Stimulated activated CD8-positive, alpha-beta memory T cell treated with anti-CD3 and anti-CD28 coated beads, Interleukin-4, amount 100 ng/mL, for 48 hours (primary cell): ENCODE measurements at regions not wholly inside any gene's neighbourhood (a gene's known extent, or its start where the extent isn't known, plus 50 kb on each side); places are given as distances from the start of the nearest gene placed in this dataset.

Experiments
- DNase-seq: peaks from one replicate; pipeline ENCODE4 v3.0.0-alpha.2; 2020

DNA sequence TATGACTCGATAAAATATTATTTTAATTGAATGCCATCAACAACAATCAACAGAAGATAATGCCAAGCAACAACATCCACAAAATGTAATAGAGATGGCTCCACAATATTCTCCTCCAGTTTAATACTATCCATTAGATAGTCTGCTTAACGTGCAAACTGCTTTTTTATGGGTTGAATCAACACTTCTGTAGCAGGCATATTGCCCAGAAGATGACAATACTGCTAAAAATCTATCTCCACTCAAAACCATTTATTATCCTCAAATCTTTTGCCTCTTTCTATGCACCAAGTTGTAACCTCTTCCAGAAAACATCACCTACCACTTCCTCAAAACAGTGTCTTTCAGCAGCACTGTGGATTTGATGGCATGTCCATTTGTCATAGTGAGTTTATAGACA, 295.7 kb upstream of the LMCD1 start:
- DNase-seq = no peak

GRCh38 chr3:8206971-8207617, 294.5 kb upstream of the LMCD1 start:
- DNase-seq = no peak

DNA sequence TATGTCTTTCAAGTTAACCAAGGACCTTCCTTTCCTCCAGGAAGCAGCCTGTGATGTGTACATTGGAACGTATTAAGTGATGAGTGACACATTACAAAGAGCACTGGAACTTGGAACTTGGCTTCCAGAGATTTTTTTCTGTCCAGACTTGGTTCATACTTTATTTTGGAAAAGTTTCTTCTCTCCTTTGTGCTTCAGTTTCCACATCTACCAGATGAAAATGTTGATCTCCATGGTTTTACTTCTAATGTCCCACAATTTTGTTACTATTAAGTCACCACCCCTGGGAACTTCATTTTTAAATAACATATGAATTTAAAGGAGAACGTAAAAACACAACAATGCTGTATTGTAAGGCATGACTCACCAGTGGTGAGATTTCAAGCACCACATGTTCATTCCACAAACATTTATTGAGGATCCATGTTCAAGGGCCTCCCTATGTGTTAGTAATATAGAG, 290.7 kb upstream of the LMCD1 start:
- no peak for DNase-seq

DNA sequence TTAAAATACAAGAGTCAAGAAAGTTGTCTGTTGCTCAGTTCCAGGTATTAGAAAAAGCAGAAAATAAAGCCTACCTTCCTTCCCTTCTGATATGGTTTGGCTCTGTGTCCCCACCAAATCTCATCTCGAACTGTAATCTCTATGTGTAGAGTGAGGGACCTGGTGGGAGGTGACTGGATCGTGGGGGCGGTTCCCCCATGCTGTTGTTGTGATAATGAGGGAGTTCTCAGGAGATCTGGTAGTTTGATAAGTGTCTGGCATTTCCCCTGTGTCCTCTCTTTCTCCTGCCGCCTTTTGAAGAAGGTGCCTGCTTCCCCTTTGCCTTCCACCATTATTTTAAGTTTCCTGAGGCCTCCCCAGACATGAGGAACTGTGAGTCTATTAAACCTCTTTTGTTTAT, 288.8 kb upstream of the LMCD1 start:
- no peak for DNase-seq

- DNase-seq = no peak
Observed at GRCh38 chr3:8213286-8213685, 288.3 kb upstream of the LMCD1 start.

- DNase-seq = no peak
Observed at GRCh38 chr3:8215821-8216220, 285.8 kb upstream of the LMCD1 start.

GRCh38 chr3:8218353-8218940, 283.2 kb upstream of the LMCD1 start:
- DNase-seq = no peak

DNA sequence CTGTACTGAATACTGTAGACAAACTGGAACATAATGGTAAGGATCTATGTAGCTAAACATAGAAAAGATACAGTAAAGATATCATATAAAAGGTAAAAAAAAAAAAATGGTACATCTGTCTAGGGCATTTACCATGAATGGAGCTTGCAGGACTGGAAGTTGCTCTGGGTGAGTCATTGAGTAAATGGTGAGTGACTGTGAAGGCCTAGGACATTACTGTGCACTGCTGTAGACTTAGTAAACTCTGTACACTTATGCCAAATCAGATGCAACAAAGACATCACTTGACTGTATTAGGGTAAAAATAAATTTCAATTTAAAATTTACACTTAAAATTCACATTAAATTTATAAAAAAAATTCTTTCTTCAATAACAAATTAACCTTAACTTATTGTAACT, 281.3 kb upstream of the LMCD1 start:
- DNase-seq = no peak

GRCh38 chr3:8223766-8224165, 277.9 kb upstream of the LMCD1 start:
- no peak for DNase-seq

- no peak for DNase-seq
Observed at GRCh38 chr3:8224941-8225340, 276.7 kb upstream of the LMCD1 start.

- no peak for DNase-seq
Observed at GRCh38 chr3:8233938-8234337, 267.7 kb upstream of the LMCD1 start.

- DNase-seq = no peak
Observed at GRCh38 chr3:8236264-8236663, 265.4 kb upstream of the LMCD1 start.

DNA sequence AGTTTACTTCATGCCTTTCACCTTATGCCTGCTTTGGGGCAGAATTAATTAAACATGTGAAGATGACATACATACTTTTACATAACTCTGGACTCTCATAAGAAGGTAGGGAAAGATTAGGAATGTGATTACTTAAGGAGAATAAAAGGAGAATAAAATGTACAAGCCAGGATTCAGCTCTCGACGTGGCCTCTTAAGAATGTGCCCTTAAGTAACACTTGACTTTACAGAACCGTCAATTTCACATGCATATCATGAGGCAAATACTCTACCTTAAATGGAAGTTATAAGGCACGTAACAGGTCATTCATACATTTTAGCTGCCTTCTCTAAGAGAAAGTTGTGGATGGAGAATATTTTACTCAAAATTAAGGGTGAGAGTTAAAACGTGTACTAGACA, 263.7 kb upstream of the LMCD1 start:
- no peak for DNase-seq

DNA sequence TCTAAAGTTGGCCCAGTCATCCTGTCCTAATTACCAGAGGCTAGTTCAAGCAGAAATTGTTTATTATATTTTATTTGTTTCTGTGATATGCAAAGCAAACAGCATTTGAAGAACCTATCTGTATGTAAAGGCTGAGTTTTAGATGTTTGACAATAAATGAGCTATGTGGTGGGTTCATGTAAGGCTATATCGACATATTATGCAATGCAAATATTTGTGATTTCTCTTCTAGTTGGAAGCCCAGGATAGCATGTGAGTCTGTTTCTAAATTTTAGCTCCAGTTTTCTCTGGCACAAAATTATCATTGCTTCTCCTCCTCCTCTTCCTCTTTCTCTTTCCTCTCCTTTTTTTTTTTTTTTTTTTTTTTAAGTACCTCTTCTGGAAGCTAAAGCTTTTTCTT, 263.2 kb upstream of the LMCD1 start:
- DNase-seq = no peak

- no peak for DNase-seq
Observed at GRCh38 chr3:8239095-8239494, 262.5 kb upstream of the LMCD1 start.

DNA sequence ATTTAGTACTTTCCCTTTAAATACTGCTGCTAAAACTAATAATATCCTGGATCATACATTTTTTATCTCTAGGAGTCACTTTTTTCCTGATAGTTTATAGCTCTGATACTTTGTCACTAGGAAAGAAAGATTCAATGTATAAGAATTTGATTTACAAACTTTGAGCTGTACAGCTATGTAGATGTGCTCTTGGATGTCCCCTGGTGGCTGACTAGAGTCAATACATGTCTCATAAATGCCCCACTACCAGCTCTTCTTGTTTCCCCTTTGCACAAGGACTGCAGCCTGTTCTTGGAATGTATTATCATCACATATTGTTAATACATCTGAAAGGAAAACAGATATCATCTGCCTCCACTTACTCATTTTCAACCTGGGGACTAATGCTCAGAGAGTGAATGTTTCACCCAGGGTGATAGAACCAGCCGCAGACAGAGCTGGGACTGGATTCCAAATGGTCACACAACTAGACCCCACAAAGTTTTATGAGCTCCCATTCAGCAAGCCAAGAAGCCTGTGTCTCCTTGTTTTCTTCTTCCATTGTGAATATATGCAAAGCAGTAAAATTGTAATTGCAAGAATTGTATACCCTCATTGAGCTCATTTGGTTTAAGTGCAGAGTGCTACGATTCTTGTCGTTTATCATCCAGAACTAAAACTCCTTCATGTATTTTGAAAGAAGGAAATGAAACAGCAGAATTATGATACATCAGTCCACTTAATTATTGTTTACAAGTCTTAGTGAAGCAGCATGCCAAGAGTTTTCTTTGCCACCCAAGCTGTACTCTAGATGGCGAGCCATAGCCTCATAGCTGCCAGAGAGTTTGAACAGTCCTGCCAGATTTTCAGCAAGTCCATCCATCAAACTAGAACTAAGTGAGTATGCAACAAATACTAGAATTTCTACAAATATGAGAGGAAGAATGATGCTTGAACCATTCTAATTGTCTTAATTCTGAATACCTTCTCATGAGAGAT, 261.6 kb upstream of the LMCD1 start:
- DNase-seq = peak; percentile 48

DNA sequence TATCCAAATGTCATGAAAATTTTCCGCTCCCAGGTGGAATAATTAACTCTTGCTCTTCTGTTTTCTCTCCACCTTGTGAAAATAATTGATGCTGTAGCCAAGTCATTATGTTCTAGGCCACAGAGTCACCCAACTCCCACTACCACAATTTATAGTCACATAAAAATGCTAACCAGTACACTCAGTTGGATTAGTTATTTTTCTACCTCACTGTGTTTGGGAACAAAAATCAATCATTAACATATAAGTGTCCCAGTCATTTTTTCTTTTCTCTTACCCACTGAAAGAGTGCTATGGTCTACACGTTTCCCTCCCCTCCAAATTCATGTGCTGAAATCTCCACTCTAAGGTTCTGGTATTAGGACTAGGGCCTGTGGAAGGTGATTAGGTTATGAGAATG, 255.6 kb upstream of the LMCD1 start:
- DNase-seq = no peak

GRCh38 chr3:8253201-8253600, 248.4 kb upstream of the LMCD1 start:
- DNase-seq = no peak

- DNase-seq = no peak
Observed at GRCh38 chr3:8254489-8254888, 247.1 kb upstream of the LMCD1 start.

DNA sequence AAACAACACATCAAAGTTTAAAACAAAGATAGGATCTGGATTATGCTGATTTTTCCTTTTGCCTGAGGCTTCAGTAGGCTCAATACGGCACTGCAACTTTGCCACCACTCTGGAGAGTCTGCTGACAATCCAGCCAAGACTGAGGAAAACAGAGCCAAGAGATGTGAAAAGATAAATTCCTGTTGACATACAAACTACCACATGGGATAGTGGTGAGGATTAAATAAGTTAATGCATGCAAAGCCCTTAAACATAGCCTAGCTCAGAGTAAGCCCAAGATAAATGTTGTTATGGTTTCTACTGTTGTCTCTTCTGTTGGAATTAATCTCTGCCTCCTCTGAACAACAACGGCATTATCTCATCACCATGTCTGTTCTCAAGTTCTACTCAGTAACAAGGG, 245.9 kb upstream of the LMCD1 start:
- DNase-seq = no peak

- no peak for DNase-seq
Observed at GRCh38 chr3:8256441-8257071, 245.1 kb upstream of the LMCD1 start.

GRCh38 chr3:8261018-8261417, 240.6 kb upstream of the LMCD1 start:
- no peak for DNase-seq

- no peak for DNase-seq
Observed at GRCh38 chr3:8266730-8267131, 234.9 kb upstream of the LMCD1 start.
